AG04449 (cell line): ENCODE measurements at regions not wholly inside any gene's neighbourhood (a gene's known extent, or its start where the extent isn't known, plus 50 kb on each side); places are given as distances from the start of the nearest gene placed in this dataset.

ENCODE experiments used
- CTCF ChIA-PET: fragments of 350-600 bp; formaldehyde crosslinking; extraction: SDS; loops from one replicate; lab custom pipeline; 2021; ENCODE audit warnings: antibody characterized with exemption; lab: Yijun Ruan, JAX
- POLR2A ChIA-PET: fragments of 400-600, 350-600 bp; formaldehyde crosslinking; extraction: SDS; loops from one replicate; lab custom pipeline; 2020; ENCODE audit warnings: antibody characterized with exemption, inconsistent platforms; lab: Yijun Ruan, JAX
- DNase-seq: peaks from one replicate; pipeline ENCODE4 v3.0.0-alpha.2; 2010; ENCODE audit warnings: low read depth, low spot score
- H3K4me3 ChIP-seq: 2 replicates; pipeline ENCODE4 v1.5.1; 2011; ENCODE audit warnings: low read depth, mild to moderate bottlenecking, control low read depth, low read length
- CTCF ChIP-seq: IDR thresholded peaks from one replicate; pipeline ENCODE4 v1.5.1; 2011; ENCODE audit warnings: mild to moderate bottlenecking, moderate library complexity, low read length, control low read depth, inconsistent platforms; ENCODE audit not compliant: insufficient read depth; ENCODE audit errors: missing control alignments

GRCh38 chr3:71893702-71894479, 108.9 kb upstream of the PROK2 start:
- ChIA-PET POLR2A (no interaction called here), CTCF (interaction anchor here (2.8 kb wide), 1 partner anchor 18 kb away, joined by 12 read pairs; no protein-coding TSS in a partner anchor)
- DNase-seq = no peak
- H3K4me3 ChIP-seq = no peak overlapping the region
- no peak for TF ChIP-seq CTCF

GRCh38 chr3:71893122-71893521, 108.2 kb upstream of the PROK2 start:
- CTCF ChIA-PET = interaction anchor here (2.8 kb wide), 1 partner anchor 18 kb away, joined by 12 read pairs; no protein-coding TSS in a partner anchor
- DNase-seq = no peak
- TF ChIP-seq CTCF = no peak

GRCh38 chr3:71891483-71891882, 106.5 kb upstream of the PROK2 start:
- DNase-seq = no peak
- no peak for TF ChIP-seq CTCF
- CTCF ChIA-PET = interaction anchor here (3.4 kb wide), 1 partner anchor 16 kb away, joined by 17 read pairs; no protein-coding TSS in a partner anchor
- no peak overlapping the region for H3K4me3 ChIP-seq
- POLR2A ChIA-PET = interaction anchor here (0.6 kb wide), 1 partner anchor 19 kb away, joined by 4 read pairs; no protein-coding TSS in a partner anchor

More at GRCh38 chr3:71893122-71893521, 108.2 kb upstream of the PROK2 start:
- POLR2A ChIA-PET = no interaction called here
- no peak overlapping the region for H3K4me3 ChIP-seq

- TF ChIP-seq CTCF = no peak
- H3K4me3 ChIP-seq = no peak overlapping the region
- ChIA-PET CTCF (interaction anchor here (3.4 kb wide), 1 partner anchor 15 kb away, joined by 17 read pairs; no protein-coding TSS in a partner anchor), POLR2A (no interaction called here)
- no peak for DNase-seq
Observed at GRCh38 chr3:71890356-71890931, 105.5 kb upstream of the PROK2 start.

GRCh38 chr3:71887256-71887655, 102.3 kb upstream of the PROK2 start:
- ChIA-PET CTCF (interaction anchor here (1.9 kb wide), 1 partner anchor 12 kb away, joined by 12 read pairs; no protein-coding TSS in a partner anchor), POLR2A (no interaction called here)
- DNase-seq = no peak
- H3K4me3 ChIP-seq = no peak overlapping the region
- TF ChIP-seq CTCF = no peak

GRCh38 chr3:71885006-71885405, 100.1 kb upstream of the PROK2 start:
- H3K4me3 ChIP-seq = no peak overlapping the region
- ChIA-PET POLR2A (no interaction called here), CTCF (interaction anchor here (1.1 to 2.0 kb wide), 2 partner anchors 10 to 934 kb away, joined by 4 to 26 read pairs; no protein-coding TSS in a partner anchor)
- no peak for DNase-seq
- no peak for TF ChIP-seq CTCF
